Heart left ventricle (tissue), 16 donors: ENCODE measurements at regions not wholly inside any gene's neighbourhood (a gene's known extent, or its start where the extent isn't known, plus 50 kb on each side); places are given as distances from the start of the nearest gene placed in this dataset.

Experiments used
- ATAC-seq, 4 donors: fragments of 200-7000 bp; cut with Tn5 transposase; one replicate each; pipeline ENCODE4 v1.9.1; 2020 to 2022; ENCODE audit warnings: moderate library complexity in 4 of 4, mild to moderate bottlenecking in 3 of 4, moderate number of reproducible peaks in 1 of 4
- DNase-seq, 5 donors: peaks; one replicate each; pipeline ENCODE4 v3.0.0-alpha.2; 2020
- H3K27ac ChIP-seq, 12 donors: fragments of 200-600 bp; sonication (generic) in 4 of 12; one replicate each; pipeline versions ENCODE4 v1.5.0 to v1.8.0; 2016 to 2022; ENCODE audit warnings: mild to moderate bottlenecking in 2 of 12
- H3K27me3 ChIP-seq, 9 donors: fragments of 200-600 bp; sonication (generic) in 2 of 9; one replicate each; pipeline versions ENCODE4 v1.5.1 to v1.8.0; 2016 to 2022; ENCODE audit warnings: mild to moderate bottlenecking in 3 of 9
- H3K36me3 ChIP-seq, 9 donors: fragments of 200-600 bp; sonication (generic) in 2 of 9; one replicate each; pipeline versions ENCODE4 v1.5.0 to v1.8.0; 2018 to 2022; ENCODE audit warnings: mild to moderate bottlenecking in 2 of 9
- H3K4me1 ChIP-seq, 12 donors: fragments of 200-600 bp; sonication (generic) in 4 of 12; one replicate each; pipeline versions ENCODE4 v1.5.0 to v1.8.0; 2016 to 2022; ENCODE audit warnings: mild to moderate bottlenecking in 3 of 12
- H3K4me3 ChIP-seq, 12 donors: fragments of 200-600 bp; sonication (generic) in 4 of 12; one replicate each; pipeline versions ENCODE4 v1.5.0 to v1.8.0; 2017 to 2022; ENCODE audit warnings: mild to moderate bottlenecking in 9 of 12, moderate library complexity in 4 of 12
- H3K9me3 ChIP-seq, 12 donors: fragments of 200-600 bp; sonication (generic) in 4 of 12; one replicate each; pipeline versions ENCODE4 v1.5.0 to v1.8.0; 2016 to 2022; ENCODE audit warnings: mild to moderate bottlenecking in 1 of 12
- CTCF ChIP-seq, 12 donors: fragments of 200-600 bp; sonication (generic) in 4 of 12; IDR thresholded peaks; one replicate each; pipeline versions ENCODE4 v1.5.0 to v1.8.0; 2018 to 2022; ENCODE audit warnings: antibody characterized with exemption in 12 of 12, mild to moderate bottlenecking in 5 of 12
- POLR2A ChIP-seq, 2 donors: fragments of 450-650 bp; IDR thresholded peaks; one replicate each; pipeline ENCODE4 v1.6.1; 2017; ENCODE audit warnings: antibody characterized with exemption in 2 of 2, mild to moderate bottlenecking in 2 of 2, moderate library complexity in 2 of 2
- WGBS, 4 donors: extraction: QIAGEN DNeasy Blood & Tissue Kit in 2 of 4; methylation state at CpG; one replicate each; pipeline versions ENCODE4 v1.1.5 to v1.1.7; 2013 to 2018; 5-methylcytosine and 5-hydroxymethylcytosine counted together
- intact Hi-C, 10 donors: fragments of 100-400 bp; cut with DNase I; formaldehyde crosslinking; loops; one replicate each; pipeline versions ENCODE4 v1.11.1 to v1.14.2; 2022
- donor health status: ischemic (EF 13 %, LVEDD 7.1; RV severe dilation, severe dysfunction).
- donor health status: healthy with polysubstance abuse.
- donor health status: DM: no; HTN: yes; CAD: no.
- donor health status: DM: no; HTN: no; CAD: no.
- donor health status: ischemic (EF 25% LVEDD 6.9; RV normal size, moderate dysfunction).
- donor health status: ischemic (EF 25% LVEDD 5.7; RV mildly dilated, moderate dysfunction).
- donor health status: healthy.
- donor health status: DM: yes; HTN: yes; CAD: no.
- donor health status: ischemic (EF 35%, LVEDD 5.7; RV mildly dilated, moderate dysfunction).
- donor health status: nonischemic (EF 11% LVEDD 7.7; RV severe dilation, severe dysfunction).
- donor health status: DM: yes; HTN: yes; CAD: no.
- donor health status: PGD.
- donor health status: ischemic (EF 29% LVEDD 5.4; RV normal size, mild dysfunction).
- donor health status: nonischemic (EF 23%, LVEDD 6.1; RV moderate dilation, normal function).

- no peak for DNase-seq
- H3K36me3 ChIP-seq: no peaks in the 10 kb centered on the region
- WGBS, 4 donors: 70 to 93% (median 76%) methylated on average over 4 of the region's 4 CpGs
- TF ChIP-seq CTCF (IDR thresholded peaks at IDR 0.05) (no peak), POLR2A (IDR thresholded peaks at IDR 0.05) (no peak)
- H3K4me1 ChIP-seq: peaks cover 0 to 4% (median 0%) of the 10 kb centered on the region in 12 donors
- H3K27ac ChIP-seq: no peak overlapping the region
- H3K9me3 ChIP-seq: no peaks in the 10 kb centered on the region
- no peak for ATAC-seq
- H3K4me3 ChIP-seq: no peak overlapping the region
- no peaks in the 10 kb centered on the region for H3K27me3 ChIP-seq
- intact Hi-C loops: no loop called here
Observed at GRCh38 chr13:44024846-44025195, 145.1 kb downstream of the LACC1 start.

DNA sequence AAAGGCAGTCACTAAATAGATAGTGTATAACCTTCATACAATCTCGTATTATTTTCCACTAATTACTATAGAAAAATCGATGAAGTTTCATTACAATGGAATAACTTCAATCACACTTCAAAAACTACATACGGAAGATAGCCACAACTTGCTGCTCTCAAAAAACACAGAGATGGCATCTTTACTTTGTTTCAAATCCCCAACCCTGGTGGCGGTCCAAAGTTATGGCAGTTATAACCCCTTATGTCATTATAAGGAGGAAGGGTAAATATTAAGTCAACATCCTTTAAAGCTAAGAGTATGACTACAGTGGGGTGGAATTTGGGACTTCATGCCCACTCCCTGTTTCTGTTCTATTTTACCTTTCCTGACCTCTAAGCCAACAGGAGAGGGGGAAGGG is 146.5 kb downstream of the LACC1 start:
- no peak for ATAC-seq
- intact Hi-C loops: no loop called here
- Histone ChIP-seq H3K9me3 (no peaks in the 10 kb centered on the region), H3K36me3 (no peaks in the 10 kb centered on the region), H3K4me1 (peaks cover 0 to 4% (median 0%) of the 10 kb centered on the region in 12 donors), H3K27me3 (no peaks in the 10 kb centered on the region), H3K4me3 (no peak overlapping the region), H3K27ac (no peak overlapping the region)
- no peak for DNase-seq
- TF ChIP-seq POLR2A (IDR thresholded peaks at IDR 0.05): no peak
- peak in 1 of 12 donors; percentile 14 for TF ChIP-seq CTCF (IDR thresholded peaks at IDR 0.05)
- WGBS, 4 donors: 93 to 97% (median 96%) methylated on average over 4 of the region's 4 CpGs

DNA sequence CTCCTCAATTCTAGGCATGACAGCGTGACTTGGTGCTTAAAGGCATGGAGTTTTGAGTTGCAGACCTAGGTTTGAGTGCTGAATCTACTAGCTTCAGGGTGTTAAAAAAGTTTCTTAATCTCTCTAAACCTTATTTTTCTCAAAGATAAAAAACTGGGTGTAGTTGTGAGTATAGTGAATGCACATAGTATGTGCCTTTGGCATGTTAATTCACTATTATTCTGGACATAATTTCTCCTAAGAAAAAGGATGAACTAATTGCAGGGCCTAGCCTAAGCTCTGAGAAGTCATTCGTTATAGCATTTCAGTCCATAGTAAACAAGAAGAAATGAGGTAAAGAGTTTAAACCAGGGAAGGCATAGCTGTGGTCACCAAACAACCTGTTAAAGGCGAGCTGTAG is 149.0 kb downstream of the LACC1 start:
- H3K4me3 ChIP-seq: no peak overlapping the region
- DNase-seq (no peak), ATAC-seq (no peak)
- H3K36me3 ChIP-seq: no peaks in the 10 kb centered on the region
- 94 to 97% (median 96%) methylated on average over 3 of the region's 3 CpGs for WGBS, 4 donors
- H3K9me3 ChIP-seq: no peaks in the 10 kb centered on the region
- TF ChIP-seq POLR2A (IDR thresholded peaks at IDR 0.05) (no peak), CTCF (IDR thresholded peaks at IDR 0.05) (no peak)
- no peak overlapping the region for H3K27ac ChIP-seq
- no peaks in the 10 kb centered on the region for H3K27me3 ChIP-seq
- no peaks in the 10 kb centered on the region for H3K4me1 ChIP-seq
- intact Hi-C loops: no loop called here

GRCh38 chr13:44030615-44031014 is 150.9 kb downstream of the LACC1 start:
- no peak for TF ChIP-seq POLR2A (IDR thresholded peaks at IDR 0.05)
- TF ChIP-seq CTCF (IDR thresholded peaks at IDR 0.05): no peak
- no peaks in the 10 kb centered on the region for H3K4me1 ChIP-seq
- no peak overlapping the region for H3K4me3 ChIP-seq
- no peaks in the 10 kb centered on the region for H3K36me3 ChIP-seq
- WGBS, 4 donors: 90 to 95% (median 93%) methylated on average over 3 of the region's 3 CpGs
- no peak for ATAC-seq
- no peak for DNase-seq
- H3K27me3 ChIP-seq: no peaks in the 10 kb centered on the region
- intact Hi-C loops: no loop called here
- H3K9me3 ChIP-seq: no peaks in the 10 kb centered on the region
- no peak overlapping the region for H3K27ac ChIP-seq
